ENCODE measurements at regions not wholly inside any gene's neighbourhood (a gene's known extent, or its start where the extent isn't known, plus 50 kb on each side); places are given as distances from the start of the nearest gene placed in this dataset.
"Not testable (repeated sequence)": the region's sequence is repeated elsewhere in the genome, so short reads cannot be mapped to it uniquely, and the experiment has no call there.

DNA sequence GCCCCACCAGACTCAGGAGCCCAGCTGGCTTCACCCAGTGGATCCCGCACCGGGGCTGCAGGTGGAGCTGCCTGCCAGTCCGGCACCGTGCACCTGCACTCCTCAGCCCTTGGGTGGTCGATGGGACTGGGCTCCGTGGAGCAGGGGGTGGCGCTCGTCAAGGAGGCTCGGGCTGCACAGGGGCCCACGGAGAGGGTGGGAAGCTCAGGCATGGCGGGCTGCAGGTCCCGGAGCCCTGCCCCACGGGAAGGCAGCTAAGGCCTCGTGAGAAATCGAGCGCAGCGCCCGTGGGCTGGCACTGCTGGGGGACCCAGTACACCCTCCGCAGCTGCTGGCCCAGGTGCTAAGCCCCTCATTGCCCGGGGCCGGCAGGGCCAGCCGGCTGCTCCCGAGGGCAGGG lies 766.1 kb downstream of the RAPGEF2 start:
- TF ChIP-seq, protein P1, sequence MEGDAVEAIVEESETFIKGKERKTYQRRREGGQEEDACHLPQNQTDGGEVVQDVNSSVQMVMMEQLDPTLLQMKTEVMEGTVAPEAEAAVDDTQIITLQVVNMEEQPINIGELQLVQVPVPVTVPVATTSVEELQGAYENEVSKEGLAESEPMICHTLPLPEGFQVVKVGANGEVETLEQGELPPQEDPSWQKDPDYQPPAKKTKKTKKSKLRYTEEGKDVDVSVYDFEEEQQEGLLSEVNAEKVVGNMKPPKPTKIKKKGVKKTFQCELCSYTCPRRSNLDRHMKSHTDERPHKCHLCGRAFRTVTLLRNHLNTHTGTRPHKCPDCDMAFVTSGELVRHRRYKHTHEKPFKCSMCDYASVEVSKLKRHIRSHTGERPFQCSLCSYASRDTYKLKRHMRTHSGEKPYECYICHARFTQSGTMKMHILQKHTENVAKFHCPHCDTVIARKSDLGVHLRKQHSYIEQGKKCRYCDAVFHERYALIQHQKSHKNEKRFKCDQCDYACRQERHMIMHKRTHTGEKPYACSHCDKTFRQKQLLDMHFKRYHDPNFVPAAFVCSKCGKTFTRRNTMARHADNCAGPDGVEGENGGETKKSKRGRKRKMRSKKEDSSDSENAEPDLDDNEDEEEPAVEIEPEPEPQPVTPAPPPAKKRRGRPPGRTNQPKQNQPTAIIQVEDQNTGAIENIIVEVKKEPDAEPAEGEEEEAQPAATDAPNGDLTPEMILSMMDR (IDR thresholded peaks at IDR 0.05; ENCODE audit: borderline replicate concordance, extremely low read depth, low read length, poor library complexity, severe bottlenecking): not testable (repeated sequence)
- not testable (repeated sequence) for TF ChIP-seq EZH2 (IDR thresholded peaks at IDR 0.05; ENCODE audit: borderline replicate concordance, low read depth, low read length, severe bottlenecking)
